IMR-90 (cell line): ENCODE measurements at regions not wholly inside any gene's neighbourhood (a gene's known extent, or its start where the extent isn't known, plus 50 kb on each side); places are given as distances from the start of the nearest gene placed in this dataset.

ENCODE experiments used
- ATAC-seq: fragments of 200-7000 bp; cut with Tn5 transposase; 2 replicates; pipeline ENCODE4 v1.9.1; 2020; ENCODE audit warnings: low read depth, mild to moderate bottlenecking, moderate library complexity
- BruUV-seq: library from RNA; stranded (reverse); fragments of 400-500 nt; replicated peaks from 2 replicates; lab custom pipeline; 2021; lab: Mats Ljungman, UMichigan
- CTCF ChIA-PET: fragments of 300-600 bp; formaldehyde crosslinking; extraction: SDS; loops from one replicate; lab custom pipeline; 2021; ENCODE audit warnings: antibody characterized with exemption; lab: Yijun Ruan, JAX
- POLR2A ChIA-PET: fragments of 300-600 bp; sonication (Branson Sonifier 250); formaldehyde crosslinking; loops from one replicate; lab custom pipeline; 2022; ENCODE audit warnings: antibody characterized with exemption; ENCODE audit not compliant: unreplicated experiment; lab: Charles Lee
- DNase-seq: peaks from one replicate; pipeline ENCODE4 v3.0.0; 2013
- H2AFZ ChIP-seq: replicated peaks from 2 replicates; pipeline ENCODE3; 2013; ENCODE audit warnings: low read length, mild to moderate bottlenecking; ENCODE audit not compliant: poor library complexity
- H2AK5ac ChIP-seq: 2 replicates; pipeline ENCODE4 v1.6.1; 2013; ENCODE audit warnings: low read depth, low read length, inconsistent platforms
- H2AK9ac ChIP-seq: replicated peaks from 2 replicates; pipeline ENCODE3; 2013; ENCODE audit warnings: mild to moderate bottlenecking, low read depth, low read length, moderate library complexity; ENCODE audit not compliant: poor library complexity
- H2BK120ac ChIP-seq: 2 replicates; pipeline ENCODE4 v1.6.1; 2013; ENCODE audit warnings: low read depth, low read length, inconsistent platforms
- H2BK15ac ChIP-seq: 3 replicates; pipeline ENCODE4 v1.6.1; 2013; ENCODE audit warnings: low read depth, low read length, inconsistent platforms
- H2BK20ac ChIP-seq: 2 replicates; pipeline ENCODE4 v1.6.1; 2013; ENCODE audit warnings: low read depth, mild to moderate bottlenecking, inconsistent platforms, low read length, moderate library complexity
- H2BK5ac ChIP-seq: 2 replicates; pipeline ENCODE4 v1.6.1; 2013; ENCODE audit warnings: mild to moderate bottlenecking, low read depth, low read length, inconsistent platforms; ENCODE audit not compliant: poor library complexity, severe bottlenecking
- H3K14ac ChIP-seq: replicated peaks from 2 replicates; pipeline ENCODE4 v1.6.1; 2013; ENCODE audit warnings: low read depth, low read length, inconsistent platforms
- H3K18ac ChIP-seq: 2 replicates; pipeline ENCODE4 v1.6.1; 2013; ENCODE audit warnings: low read depth, low read length, control low read depth
- H3K23ac ChIP-seq: 2 replicates; pipeline ENCODE4 v1.6.1; 2013; ENCODE audit warnings: low read depth, low read length, inconsistent platforms
- H3K27ac ChIP-seq: 2 replicates; pipeline ENCODE4 v1.5.1; 2013; ENCODE audit warnings: mild to moderate bottlenecking, control low read depth, low read length; ENCODE audit not compliant: insufficient read depth
- H3K27me3 ChIP-seq: 2 replicates; pipeline ENCODE4 v1.6.1; 2013; ENCODE audit warnings: low read length; ENCODE audit not compliant: control insufficient read depth, insufficient read depth
- H3K36me3 ChIP-seq: 2 replicates; pipeline ENCODE4 v1.6.1; 2013; ENCODE audit warnings: low read length, mixed read lengths; ENCODE audit not compliant: control insufficient read depth, insufficient read depth
- H3K4ac ChIP-seq: 2 replicates; pipeline ENCODE4 v1.6.1; 2013; ENCODE audit warnings: low read depth, low read length, inconsistent platforms
- H3K4me1 ChIP-seq: 2 replicates; pipeline ENCODE4 v1.6.1; 2013; ENCODE audit warnings: low read length, mixed read lengths; ENCODE audit not compliant: control insufficient read depth, insufficient read depth
- H3K4me2 ChIP-seq: 2 replicates; pipeline ENCODE4 v1.6.1; 2013; ENCODE audit warnings: low read depth, mild to moderate bottlenecking, control low read depth, low read length, moderate library complexity
- H3K4me3 ChIP-seq: 2 replicates; pipeline ENCODE4 v1.5.1; 2013; ENCODE audit warnings: low read depth, mild to moderate bottlenecking, control low read depth, low read length, moderate library complexity; ENCODE audit not compliant: insufficient read depth
- H3K56ac ChIP-seq: 2 replicates; pipeline ENCODE4 v1.6.1; 2013; ENCODE audit warnings: low read length, inconsistent platforms; ENCODE audit not compliant: insufficient read depth; ENCODE audit errors: extremely low read depth
- H3K79me1 ChIP-seq, 2 experiments: 2 replicates each; pipeline ENCODE4 v1.6.1; 2013; ENCODE audit warnings: low read length in 2 of 2, inconsistent platforms in 1 of 2, low read depth in 1 of 2
- H3K9ac ChIP-seq: 2 replicates; pipeline ENCODE4 v1.6.1; 2013; ENCODE audit warnings: low read depth, low read length, control low read depth
- H3K9me1 ChIP-seq: 2 replicates; pipeline ENCODE4 v1.6.1; 2013; ENCODE audit warnings: low read length, inconsistent platforms; ENCODE audit not compliant: insufficient read depth
- H3K9me3 ChIP-seq: 2 replicates; pipeline ENCODE4 v1.6.1; 2013; ENCODE audit warnings: low read length; ENCODE audit not compliant: control insufficient read depth, insufficient read depth
- H4K20me1 ChIP-seq: 2 replicates; pipeline ENCODE4 v1.6.1; 2013; ENCODE audit warnings: low read length, inconsistent platforms; ENCODE audit not compliant: insufficient read depth
- H4K5ac ChIP-seq: 2 replicates; pipeline ENCODE4 v1.6.1; 2013; ENCODE audit warnings: mild to moderate bottlenecking, low read depth, low read length, control low read depth
- H4K8ac ChIP-seq, 2 experiments: 2 replicates each; pipeline ENCODE4 v1.6.1; 2013; ENCODE audit warnings: low read depth in 2 of 2, low read length in 2 of 2, control low read depth in 1 of 2, inconsistent platforms in 1 of 2
- H4K91ac ChIP-seq: 2 replicates; pipeline ENCODE4 v1.6.1; 2013; ENCODE audit warnings: low read depth, low read length, inconsistent platforms; ENCODE audit not compliant: insufficient read depth
- BHLHE40 ChIP-seq: fragments of 150-350 bp; IDR thresholded peaks from 2 replicates; pipeline ENCODE4 v1.6.1; 2016; ENCODE audit warnings: mild to moderate bottlenecking, low read depth, low read length
- CHD1 ChIP-seq: IDR thresholded peaks from 2 replicates; pipeline ENCODE4 v1.6.1; 2012; ENCODE audit warnings: low read depth, low read length, improper control_type of control experiment
- ELK1 ChIP-seq: fragments of 150-350 bp; IDR thresholded peaks from 2 replicates; pipeline ENCODE4 v1.6.1; 2016; ENCODE audit warnings: low read depth, mild to moderate bottlenecking, low read length, moderate library complexity, borderline replicate concordance
- MAFK ChIP-seq: IDR thresholded peaks from 2 replicates; pipeline ENCODE4 v1.6.1; 2012; ENCODE audit warnings: low read depth, low read length, improper control_type of control experiment
- MXI1 ChIP-seq: IDR thresholded peaks from 2 replicates; pipeline ENCODE4 v1.6.1; 2012; ENCODE audit warnings: low read depth, mild to moderate bottlenecking, low read length, moderate library complexity, borderline replicate concordance
- RCOR1 ChIP-seq: IDR thresholded peaks from 2 replicates; pipeline ENCODE4 v1.6.1; 2012; ENCODE audit warnings: mild to moderate bottlenecking, low read length, improper control_type of control experiment; ENCODE audit not compliant: insufficient replicate concordance
- SMC3 ChIP-seq: fragments of 150-350 bp; IDR thresholded peaks from 2 replicates; pipeline ENCODE4 v1.6.1; 2016; ENCODE audit warnings: low read depth, mild to moderate bottlenecking, antibody characterized with exemption, low read length, moderate library complexity
- USF2 ChIP-seq: fragments of 150-350 bp; IDR thresholded peaks from 2 replicates; pipeline ENCODE4 v1.6.1; 2017; ENCODE audit warnings: mild to moderate bottlenecking, antibody characterized with exemption, low read length, low read depth
- dilution Hi-C: fragments of 300-500 bp; cut with HindIII; formaldehyde crosslinking; loops from one replicate; pipeline ENCODE4 v1.14.3; 2018; ENCODE audit warnings: low sequenced_read_pairs; ENCODE audit not compliant: unreplicated experiment
- in situ Hi-C: fragments of 300-500 bp; cut with MboI; formaldehyde crosslinking; loops from 3 replicates; pipeline ENCODE4 v1.14.3; 2019; ENCODE audit warnings: low sequenced_read_pairs, inconsistent platforms, mixed read lengths
- intact Hi-C: fragments of 100-400 bp; cut with micrococcal nuclease; formaldehyde crosslinking; loops from 2 replicates; pipeline ENCODE4 v1.10.0; 2022

- Histone ChIP-seq H4K20me1 (no peaks in the 10 kb centered on the region), H3K4me1 (no peaks in the 10 kb centered on the region), H3K27ac (no peak overlapping the region), H2AK5ac (no peak overlapping the region), H4K5ac (no peak overlapping the region), H3K4me2 (no peak overlapping the region), H3K36me3 (no peaks in the 10 kb centered on the region), H2BK120ac (no peak overlapping the region), H2AFZ (no peak overlapping the region), H3K4ac (no peak overlapping the region), H3K27me3 (peaks cover 1% of the 10 kb centered on the region; the same call in 1 of the 2 replicates), H3K9me3 (no peaks in the 10 kb centered on the region), H3K14ac (no peak overlapping the region), H3K4me3 (no peak overlapping the region), H3K9me1 (no peaks in the 10 kb centered on the region), H2BK15ac (no peak overlapping the region), H2BK20ac (no peak overlapping the region), H2BK5ac (no peak overlapping the region), H3K18ac (no peak overlapping the region), H4K91ac (no peak overlapping the region), H3K23ac (no peak overlapping the region), H3K9ac (no peak overlapping the region), H3K56ac (no peak overlapping the region), H3K79me1 (no peaks in the 10 kb centered on the region), H2AK9ac (no peak overlapping the region), H4K8ac (no peak overlapping the region)
- intact Hi-C loops (no loop called here), dilution Hi-C loops (no loop called here), in situ Hi-C loops (no loop called here)
- no TSS peak for BruUV-seq
- DNase-seq (no peak), ATAC-seq (no peak)
- ChIA-PET POLR2A (no interaction called here), CTCF (no interaction called here)
- no peak for TF ChIP-seq RCOR1
- TF ChIP-seq MAFK, result no peak
- no peak for TF ChIP-seq MXI1
- TF ChIP-seq BHLHE40, result no peak
- no peak for TF ChIP-seq ELK1
- TF ChIP-seq CHD1, result no peak
- no peak for TF ChIP-seq SMC3
- TF ChIP-seq USF2, result no peak
These were observed 280.5 kb downstream of the MBNL1 start for GRCh38 chr3:152549263-152549662.
